ENCODE measurements at regions not wholly inside any gene's neighbourhood (a gene's known extent, or its start where the extent isn't known, plus 50 kb on each side); places are given as distances from the start of the nearest gene placed in this dataset.

- TF ChIP-seq REST (IDR thresholded peaks at IDR 0.05; ENCODE audit: low read depth) (no peak), CEBPB (IDR thresholded peaks at IDR 0.05) (no peak), RAD21 (IDR thresholded peaks at IDR 0.05; ENCODE audit: low read depth) (no peak), EP300 (IDR thresholded peaks at IDR 0.05; ENCODE audit: borderline replicate concordance) (no peak), TEAD4 (IDR thresholded peaks at IDR 0.05) (no peak), TAF1 (IDR thresholded peaks at IDR 0.05; ENCODE audit: low read depth) (no peak)
These were observed 80.3 kb downstream of the LLPH start for GRCh38 chr12:66050283-66050576.

All from Ishikawa (cell line).